ENCODE measurements at regions not wholly inside any gene's neighbourhood (a gene's known extent, or its start where the extent isn't known, plus 50 kb on each side); places are given as distances from the start of the nearest gene placed in this dataset.

DNA sequence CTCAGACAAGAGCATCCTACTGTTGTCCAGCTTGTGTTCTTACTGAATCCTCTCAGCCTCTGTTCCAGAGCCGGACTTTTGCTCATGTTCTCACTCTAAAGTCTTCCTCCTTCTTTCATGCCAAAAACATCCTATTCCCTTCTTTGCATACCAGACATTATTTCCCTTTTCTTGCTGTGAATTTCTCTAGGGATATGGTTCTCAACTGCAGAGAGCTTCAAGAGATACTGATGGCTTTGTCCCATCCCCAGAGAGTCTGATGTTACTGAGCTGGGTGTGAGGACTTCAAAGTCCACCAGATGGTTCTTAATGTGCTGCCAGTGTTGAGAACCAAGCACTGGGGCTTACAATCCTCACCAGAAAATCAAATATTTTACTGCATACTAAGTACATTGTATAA is 98.6 kb upstream of the FER start:
- peaks cover 27% of the 10 kb centered on the region for H3K9me3 Mint-ChIP-seq
- 89 to 91% methylated on average over 1 of the region's 1 CpG for WGBS, 2 experiments (ENCODE audit: insufficient coverage in 1 of 2, insufficient read length in 1 of 2)
- H3K27ac Mint-ChIP-seq = no peak overlapping the region
- H3K36me3 Mint-ChIP-seq (ENCODE audit: low read depth) = no peaks in the 10 kb centered on the region
- no peak for DNase-seq
- no peaks in the 10 kb centered on the region for H3K4me1 Mint-ChIP-seq
- no peaks in the 10 kb centered on the region for H3K4me1 ChIP-seq (ENCODE audit: control insufficient read depth, insufficient read depth, low read length)
- no peaks in the 10 kb centered on the region for H3K36me3 ChIP-seq (ENCODE audit: control insufficient read depth, insufficient read depth, low read length)
- no peak overlapping the region for H3K4me3 Mint-ChIP-seq
- peaks cover 20% of the 10 kb centered on the region for H3K9me3 ChIP-seq (ENCODE audit: control insufficient read depth, low read length)
- no peaks in the 10 kb centered on the region for H3K27me3 ChIP-seq (ENCODE audit: control insufficient read depth, insufficient read depth, low read length, poor library complexity, severe bottlenecking)
- H3K4me3 ChIP-seq (ENCODE audit: low read length) = no peak overlapping the region
- H3K9ac ChIP-seq (ENCODE audit: extremely low read depth, low read length, poor library complexity, severe bottlenecking) = no peak overlapping the region
- no peak overlapping the region for H3K27ac ChIP-seq (ENCODE audit: low read depth, low read length)
- no peaks in the 10 kb centered on the region for H3K27me3 Mint-ChIP-seq (ENCODE audit: insufficient read depth)
- TF ChIP-seq, protein P1, sequence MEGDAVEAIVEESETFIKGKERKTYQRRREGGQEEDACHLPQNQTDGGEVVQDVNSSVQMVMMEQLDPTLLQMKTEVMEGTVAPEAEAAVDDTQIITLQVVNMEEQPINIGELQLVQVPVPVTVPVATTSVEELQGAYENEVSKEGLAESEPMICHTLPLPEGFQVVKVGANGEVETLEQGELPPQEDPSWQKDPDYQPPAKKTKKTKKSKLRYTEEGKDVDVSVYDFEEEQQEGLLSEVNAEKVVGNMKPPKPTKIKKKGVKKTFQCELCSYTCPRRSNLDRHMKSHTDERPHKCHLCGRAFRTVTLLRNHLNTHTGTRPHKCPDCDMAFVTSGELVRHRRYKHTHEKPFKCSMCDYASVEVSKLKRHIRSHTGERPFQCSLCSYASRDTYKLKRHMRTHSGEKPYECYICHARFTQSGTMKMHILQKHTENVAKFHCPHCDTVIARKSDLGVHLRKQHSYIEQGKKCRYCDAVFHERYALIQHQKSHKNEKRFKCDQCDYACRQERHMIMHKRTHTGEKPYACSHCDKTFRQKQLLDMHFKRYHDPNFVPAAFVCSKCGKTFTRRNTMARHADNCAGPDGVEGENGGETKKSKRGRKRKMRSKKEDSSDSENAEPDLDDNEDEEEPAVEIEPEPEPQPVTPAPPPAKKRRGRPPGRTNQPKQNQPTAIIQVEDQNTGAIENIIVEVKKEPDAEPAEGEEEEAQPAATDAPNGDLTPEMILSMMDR (conservative IDR thresholded peaks at IDR 0.05) = no peak

DNA sequence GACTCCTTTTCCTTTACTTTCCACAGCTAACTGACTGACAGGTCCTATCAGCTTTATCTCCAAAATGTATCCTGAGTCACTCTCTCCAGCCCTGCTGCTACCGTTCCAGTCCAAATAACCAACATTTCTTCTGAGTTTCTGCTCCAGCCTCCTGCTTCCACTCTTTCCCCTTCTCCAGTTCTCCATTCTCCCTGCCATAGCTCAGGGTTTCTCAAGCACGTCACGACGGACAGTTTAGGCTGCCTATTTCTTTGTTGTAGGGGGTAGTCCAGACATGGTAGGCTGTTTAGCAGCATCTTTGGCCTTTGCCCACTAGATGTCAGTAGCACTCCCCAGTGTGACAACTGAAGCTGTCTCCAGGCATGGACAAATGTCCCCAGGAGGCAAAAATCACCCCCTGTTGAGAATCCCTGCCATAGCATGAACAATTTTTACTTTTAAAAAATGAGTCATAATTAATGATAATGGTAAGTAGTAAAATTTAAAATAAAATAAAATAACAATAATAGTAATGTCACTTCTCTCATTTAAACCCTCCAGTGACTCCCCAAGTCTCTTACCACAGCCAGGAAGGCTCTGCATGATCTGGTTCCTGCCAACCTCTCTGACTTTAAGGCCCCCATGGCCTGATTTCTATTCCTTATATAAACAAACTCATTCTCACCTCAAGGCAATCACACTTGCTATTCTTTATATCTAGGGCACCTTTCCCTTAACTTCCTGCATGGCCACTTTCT is 105.4 kb upstream of the FER start:
- H3K4me1 Mint-ChIP-seq = peaks cover 8% of the 10 kb centered on the region
- no peak overlapping the region for H3K4me3 ChIP-seq (ENCODE audit: low read length)
- no peaks in the 10 kb centered on the region for H3K27me3 ChIP-seq (ENCODE audit: control insufficient read depth, insufficient read depth, low read length, poor library complexity, severe bottlenecking)
- H3K36me3 Mint-ChIP-seq (ENCODE audit: low read depth) = no peaks in the 10 kb centered on the region
- H3K27ac Mint-ChIP-seq = no peak overlapping the region
- peaks cover 3% of the 10 kb centered on the region for H3K4me1 ChIP-seq (ENCODE audit: control insufficient read depth, insufficient read depth, low read length)
- peaks cover 10% of the 10 kb centered on the region for H3K9me3 ChIP-seq (ENCODE audit: control insufficient read depth, low read length)
- no peaks in the 10 kb centered on the region for H3K27me3 Mint-ChIP-seq (ENCODE audit: insufficient read depth)
- TF ChIP-seq, protein P1 (conservative IDR thresholded peaks at IDR 0.05) = peak; percentile 96
- H3K9ac ChIP-seq (ENCODE audit: extremely low read depth, low read length, poor library complexity, severe bottlenecking) = no peak overlapping the region
- DNase-seq = peak; percentile 90
- WGBS, 2 experiments (ENCODE audit: insufficient coverage in 1 of 2, insufficient read length in 1 of 2) = 31 to 43% methylated on average over 1 to 4 of the region's 4 CpGs
- no peak overlapping the region for H3K27ac ChIP-seq (ENCODE audit: low read depth, low read length)
- H3K36me3 ChIP-seq (ENCODE audit: control insufficient read depth, insufficient read depth, low read length) = no peaks in the 10 kb centered on the region
- H3K4me3 Mint-ChIP-seq = no peak overlapping the region
- peaks cover 14% of the 10 kb centered on the region for H3K9me3 Mint-ChIP-seq

DNA sequence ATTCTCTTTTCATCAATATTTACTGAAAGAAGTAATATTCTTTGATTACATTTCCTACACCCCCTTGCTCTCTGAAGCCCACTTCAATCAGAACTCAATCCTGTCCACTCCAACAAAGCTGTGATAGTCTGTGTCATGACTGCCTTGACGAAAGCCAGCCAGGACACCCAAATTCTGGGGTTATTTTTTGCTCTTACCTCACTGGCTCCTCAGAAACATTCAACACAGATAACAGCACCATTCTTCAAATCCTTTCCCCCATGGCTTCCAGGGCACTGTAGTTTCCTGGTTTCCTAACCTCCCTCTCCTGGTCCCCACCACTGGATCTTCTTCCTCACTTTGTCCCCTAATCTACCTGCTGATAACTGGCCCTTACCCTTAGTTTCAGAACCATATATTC is 106.1 kb upstream of the FER start:
- TF ChIP-seq, protein P1 (conservative IDR thresholded peaks at IDR 0.05) = no peak
- no peak overlapping the region for H3K4me3 Mint-ChIP-seq
- H3K36me3 ChIP-seq (ENCODE audit: control insufficient read depth, insufficient read depth, low read length) = no peaks in the 10 kb centered on the region
- no peak for DNase-seq
- H3K9me3 Mint-ChIP-seq = peaks cover 7% of the 10 kb centered on the region
- H3K4me1 ChIP-seq (ENCODE audit: control insufficient read depth, insufficient read depth, low read length) = peaks cover 3% of the 10 kb centered on the region
- 95 to 100% methylated on average over 1 of the region's 1 CpG for WGBS, 2 experiments (ENCODE audit: insufficient coverage in 1 of 2, insufficient read length in 1 of 2)
- peak overlapping the region; percentile 7 for H3K27ac Mint-ChIP-seq
- no peak overlapping the region for H3K4me3 ChIP-seq (ENCODE audit: low read length)
- H3K27me3 ChIP-seq (ENCODE audit: control insufficient read depth, insufficient read depth, low read length, poor library complexity, severe bottlenecking) = no peaks in the 10 kb centered on the region
- H3K27me3 Mint-ChIP-seq (ENCODE audit: insufficient read depth) = no peaks in the 10 kb centered on the region
- H3K36me3 Mint-ChIP-seq (ENCODE audit: low read depth) = no peaks in the 10 kb centered on the region
- peaks cover 8% of the 10 kb centered on the region for H3K4me1 Mint-ChIP-seq
- no peak overlapping the region for H3K9ac ChIP-seq (ENCODE audit: extremely low read depth, low read length, poor library complexity, severe bottlenecking)
- no peak overlapping the region for H3K27ac ChIP-seq (ENCODE audit: low read depth, low read length)
- peaks cover 3% of the 10 kb centered on the region for H3K9me3 ChIP-seq (ENCODE audit: control insufficient read depth, low read length)
